Trophoblast cell (in vitro differentiated cells and primary cell): ENCODE measurements at regions not wholly inside any gene's neighbourhood (a gene's known extent, or its start where the extent isn't known, plus 50 kb on each side); places are given as distances from the start of the nearest gene placed in this dataset.

Source experiments
- DNase-seq, 2 donors: peaks; one replicate each; pipeline ENCODE4 v3.0.0-alpha.2; 2016
- H2AFZ ChIP-seq: 2 replicates; pipeline ENCODE4 v1.6.1; 2013; ENCODE audit warnings: low read length, moderate library complexity, mild to moderate bottlenecking; ENCODE audit not compliant: insufficient read depth, poor library complexity
- H2AK5ac ChIP-seq: 2 replicates; pipeline ENCODE4 v1.6.1; 2013; ENCODE audit warnings: mild to moderate bottlenecking, low read length
- H2BK120ac ChIP-seq: 2 replicates; pipeline ENCODE4 v1.6.1; 2013; ENCODE audit warnings: low read length, mild to moderate bottlenecking, moderate library complexity; ENCODE audit not compliant: insufficient read depth, poor library complexity
- H2BK12ac ChIP-seq: 2 replicates; pipeline ENCODE4 v1.6.1; 2013; ENCODE audit warnings: mild to moderate bottlenecking, low read length, moderate library complexity
- H2BK5ac ChIP-seq: 2 replicates; pipeline ENCODE4 v1.6.1; 2013; ENCODE audit warnings: low read length, low read depth, moderate library complexity, mild to moderate bottlenecking; ENCODE audit not compliant: poor library complexity
- H3K14ac ChIP-seq: 2 replicates; pipeline ENCODE4 v1.6.1; 2013; ENCODE audit warnings: mild to moderate bottlenecking, low read length
- H3K18ac ChIP-seq: 2 replicates; pipeline ENCODE4 v1.6.1; 2013; ENCODE audit warnings: mild to moderate bottlenecking, low read length
- H3K23ac ChIP-seq: 2 replicates; pipeline ENCODE4 v1.6.1; 2013; ENCODE audit warnings: low read length
- H3K27ac ChIP-seq: 2 replicates; pipeline ENCODE4 v1.5.1; 2013; ENCODE audit warnings: low read depth, mild to moderate bottlenecking, inconsistent platforms, low read length, moderate library complexity
- H3K27me3 ChIP-seq: 2 replicates; pipeline ENCODE4 v1.6.1; 2013; ENCODE audit warnings: inconsistent platforms, mild to moderate bottlenecking, low read length, moderate library complexity; ENCODE audit not compliant: insufficient read depth
- H3K36me3 ChIP-seq, 2 experiments: 1 replicate in 1 of 2; 2 replicates in 1 of 2; pipeline ENCODE4 v1.6.1; 2013; ENCODE audit warnings: low read length in 2 of 2, mild to moderate bottlenecking in 2 of 2, moderate library complexity in 1 of 2; ENCODE audit not compliant: insufficient read depth in 2 of 2, control insufficient read depth in 1 of 2
- H3K4ac ChIP-seq: 2 replicates; pipeline ENCODE4 v1.6.1; 2013; ENCODE audit warnings: low read depth, mild to moderate bottlenecking, low read length, moderate library complexity
- H3K4me1 ChIP-seq, 2 experiments: 1 replicate in 1 of 2; 2 replicates in 1 of 2; pipeline ENCODE4 v1.6.1; 2013; ENCODE audit warnings: low read length in 2 of 2, mild to moderate bottlenecking in 2 of 2, moderate library complexity in 1 of 2; ENCODE audit not compliant: insufficient read depth in 2 of 2, control insufficient read depth in 1 of 2
- H3K4me2 ChIP-seq: 2 replicates; pipeline ENCODE4 v1.6.1; 2013; ENCODE audit warnings: inconsistent platforms, mild to moderate bottlenecking, low read length, moderate library complexity
- H3K4me3 ChIP-seq: 2 replicates; pipeline ENCODE4 v1.5.1; 2013; ENCODE audit warnings: mild to moderate bottlenecking, low read depth, low read length, inconsistent platforms
- H3K79me1 ChIP-seq: one replicate; pipeline ENCODE4 v1.6.1; 2013; ENCODE audit warnings: low read length
- H3K79me2 ChIP-seq: 2 replicates; pipeline ENCODE4 v1.6.1; 2013; ENCODE audit warnings: low read length, mild to moderate bottlenecking; ENCODE audit not compliant: control insufficient read depth, insufficient read depth, poor library complexity
- H3K9ac ChIP-seq: 2 replicates; pipeline ENCODE4 v1.6.1; 2013; ENCODE audit warnings: mild to moderate bottlenecking, low read length
- H3K9me3 ChIP-seq: 2 replicates; pipeline ENCODE4 v1.6.1; 2013; ENCODE audit warnings: low read depth, mild to moderate bottlenecking, control low read depth, inconsistent platforms, low read length; ENCODE audit not compliant: insufficient read depth
- H4K12ac ChIP-seq: 2 replicates; pipeline ENCODE4 v1.6.1; 2013; ENCODE audit warnings: low read depth, mild to moderate bottlenecking, low read length, moderate library complexity
- H4K8ac ChIP-seq: 2 replicates; pipeline ENCODE4 v1.6.1; 2013; ENCODE audit warnings: low read depth, mild to moderate bottlenecking, low read length, moderate library complexity
- H4K91ac ChIP-seq: one replicate; pipeline ENCODE4 v1.6.1; 2013; ENCODE audit warnings: low read depth, mild to moderate bottlenecking, low read length, moderate library complexity
- WGBS: extraction: QIAGEN DNeasy Blood & Tissue Kit; methylation state at CpG from one replicate; pipeline ENCODE4 v1.1.7; 2013; ENCODE audit warnings: missing lambda C conversion rate; ENCODE audit not compliant: insufficient read length, insufficient coverage; ENCODE audit errors: extremely low coverage; 5-methylcytosine and 5-hydroxymethylcytosine counted together

DNA sequence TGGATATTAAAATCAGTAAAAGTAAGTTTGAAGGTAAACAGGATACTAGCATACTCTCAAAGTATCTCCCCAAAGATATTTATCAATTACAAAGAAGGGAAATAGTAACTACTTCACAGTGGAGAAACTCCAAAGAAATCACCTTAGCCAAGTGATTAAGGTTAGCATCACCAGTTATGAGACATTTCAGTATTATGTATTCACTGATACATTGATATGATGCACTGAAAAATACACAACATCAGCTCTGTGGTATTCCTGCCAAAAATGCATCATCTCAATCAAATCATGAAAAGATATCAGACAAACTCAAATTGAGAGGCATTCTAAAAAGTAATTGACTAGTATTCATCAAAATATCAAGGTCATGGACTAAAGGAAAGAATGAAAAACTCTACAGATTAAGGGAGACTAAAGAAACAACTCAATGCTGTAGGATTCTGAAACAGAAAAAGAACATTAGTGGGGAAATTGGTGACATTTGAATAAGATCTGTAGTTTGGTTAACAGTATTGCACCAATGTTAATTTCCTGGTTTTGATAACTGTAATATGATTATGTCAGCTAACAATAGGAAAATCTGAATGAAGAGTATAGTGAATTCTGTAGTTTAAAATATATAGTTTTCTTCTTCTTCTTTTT is 215.4 kb downstream of the UACA start:
- no peak overlapping the region for H3K4me3 ChIP-seq
- no peak overlapping the region for H2BK120ac ChIP-seq

DNA sequence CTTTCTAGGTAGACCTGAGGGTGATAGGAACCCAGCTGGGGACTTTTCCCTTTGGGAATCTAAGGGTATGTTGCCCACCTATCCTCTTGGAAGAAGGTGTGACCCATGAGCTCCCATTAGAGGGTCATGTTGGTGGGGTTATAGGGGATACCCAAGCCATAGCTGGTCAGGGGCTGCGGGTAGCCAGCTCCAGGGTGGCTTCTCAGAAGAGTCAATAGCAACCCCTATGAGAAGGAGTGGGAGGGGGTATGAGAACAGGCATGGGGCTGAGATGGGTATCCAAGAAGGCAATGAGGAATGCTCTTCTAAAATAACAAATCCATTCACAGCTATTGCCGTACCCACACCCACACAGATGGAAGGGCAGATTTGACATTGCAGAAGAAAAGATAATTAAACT is 217.8 kb downstream of the UACA start:
- H3K27me3 ChIP-seq = no peaks in the 10 kb centered on the region
- no peaks in the 10 kb centered on the region for H3K9me3 ChIP-seq
- H2BK120ac ChIP-seq = no peak overlapping the region
- H4K8ac ChIP-seq = no peak overlapping the region
- H3K23ac ChIP-seq = no peak overlapping the region
- no peak overlapping the region for H2BK5ac ChIP-seq
- no peaks in the 10 kb centered on the region for H3K79me1 ChIP-seq
- H3K79me2 ChIP-seq = no peaks in the 10 kb centered on the region
- no peaks in the 10 kb centered on the region for H3K4me1 ChIP-seq
- H3K36me3 ChIP-seq = no peaks in the 10 kb centered on the region
- no peak overlapping the region for H2AK5ac ChIP-seq
- no peak overlapping the region for H4K12ac ChIP-seq
- no CpG with 5 or more reads among the region's 2 CpGs for WGBS
- DNase-seq = no peak
- no peak overlapping the region for H4K91ac ChIP-seq
- no peak overlapping the region for H3K27ac ChIP-seq
- no peak overlapping the region for H3K4ac ChIP-seq
- no peak overlapping the region for H3K9ac ChIP-seq
- no peak overlapping the region for H3K4me3 ChIP-seq
- H3K14ac ChIP-seq = no peak overlapping the region
- H3K4me2 ChIP-seq = no peak overlapping the region
- H3K18ac ChIP-seq = no peak overlapping the region
- H2AFZ ChIP-seq = no peak overlapping the region
- no peak overlapping the region for H2BK12ac ChIP-seq

More for the DNA sequence above, 215.4 kb downstream of the UACA start:
- Histone ChIP-seq H3K36me3 (no peaks in the 10 kb centered on the region), H3K4me1 (no peaks in the 10 kb centered on the region), H3K79me2 (no peaks in the 10 kb centered on the region), H3K27ac (no peak overlapping the region), H3K18ac (no peak overlapping the region), H2BK12ac (no peak overlapping the region), H3K23ac (no peak overlapping the region), H3K79me1 (no peaks in the 10 kb centered on the region), H2BK5ac (no peak overlapping the region), H3K9me3 (peaks cover 2% of the 10 kb centered on the region), H3K14ac (no peak overlapping the region), H2AK5ac (no peak overlapping the region), H3K4me2 (no peak overlapping the region), H4K91ac (no peak overlapping the region), H3K27me3 (no peaks in the 10 kb centered on the region), H3K9ac (no peak overlapping the region), H4K8ac (no peak overlapping the region), H2AFZ (no peak overlapping the region), H3K4ac (no peak overlapping the region), H4K12ac (no peak overlapping the region)
- no peak for DNase-seq

DNA sequence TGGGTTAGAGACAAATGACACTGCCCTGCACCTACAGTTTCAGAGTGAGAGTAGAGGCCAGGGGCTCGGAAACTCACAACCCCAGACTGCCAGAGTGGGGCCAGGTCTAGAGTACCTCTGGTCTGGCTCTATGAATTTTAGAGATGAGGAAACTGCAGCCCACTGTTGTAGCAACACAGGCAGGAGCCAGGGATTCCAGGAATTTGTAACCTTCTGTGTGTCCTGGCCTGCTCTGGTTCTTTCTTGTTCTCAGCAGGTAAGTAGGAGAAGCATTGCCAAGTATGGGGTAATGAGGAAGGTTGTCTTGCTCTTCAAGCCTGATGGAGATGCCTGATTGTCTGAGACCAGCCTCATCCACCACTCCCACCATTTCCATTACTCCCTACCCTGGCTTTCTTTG is 221.8 kb downstream of the UACA start:
- H3K79me2 ChIP-seq = no peaks in the 10 kb centered on the region
- no peak overlapping the region for H3K4me2 ChIP-seq
- H3K27ac ChIP-seq = no peak overlapping the region
- no peaks in the 10 kb centered on the region for H3K9me3 ChIP-seq
- H3K36me3 ChIP-seq = no peaks in the 10 kb centered on the region
- H3K27me3 ChIP-seq = no peaks in the 10 kb centered on the region
- H2AK5ac ChIP-seq = no peak overlapping the region
- no peak overlapping the region for H4K12ac ChIP-seq
- H3K18ac ChIP-seq = no peak overlapping the region
- no peak overlapping the region for H3K14ac ChIP-seq
- no peak overlapping the region for H2BK120ac ChIP-seq
- WGBS = no CpG with 5 or more reads among the region's 1 CpG
- H2BK12ac ChIP-seq = no peak overlapping the region
- DNase-seq = peak in 1 of 2 donors; percentile 30
- H2AFZ ChIP-seq = no peak overlapping the region
- no peak overlapping the region for H2BK5ac ChIP-seq
- no peak overlapping the region for H4K8ac ChIP-seq
- peaks cover 0 to 4% of the 10 kb centered on the region in 2 experiments for H3K4me1 ChIP-seq
- H4K91ac ChIP-seq = no peak overlapping the region
- no peak overlapping the region for H3K4me3 ChIP-seq
- no peak overlapping the region for H3K9ac ChIP-seq
- H3K23ac ChIP-seq = no peak overlapping the region
- no peak overlapping the region for H3K4ac ChIP-seq
- no peaks in the 10 kb centered on the region for H3K79me1 ChIP-seq

DNA sequence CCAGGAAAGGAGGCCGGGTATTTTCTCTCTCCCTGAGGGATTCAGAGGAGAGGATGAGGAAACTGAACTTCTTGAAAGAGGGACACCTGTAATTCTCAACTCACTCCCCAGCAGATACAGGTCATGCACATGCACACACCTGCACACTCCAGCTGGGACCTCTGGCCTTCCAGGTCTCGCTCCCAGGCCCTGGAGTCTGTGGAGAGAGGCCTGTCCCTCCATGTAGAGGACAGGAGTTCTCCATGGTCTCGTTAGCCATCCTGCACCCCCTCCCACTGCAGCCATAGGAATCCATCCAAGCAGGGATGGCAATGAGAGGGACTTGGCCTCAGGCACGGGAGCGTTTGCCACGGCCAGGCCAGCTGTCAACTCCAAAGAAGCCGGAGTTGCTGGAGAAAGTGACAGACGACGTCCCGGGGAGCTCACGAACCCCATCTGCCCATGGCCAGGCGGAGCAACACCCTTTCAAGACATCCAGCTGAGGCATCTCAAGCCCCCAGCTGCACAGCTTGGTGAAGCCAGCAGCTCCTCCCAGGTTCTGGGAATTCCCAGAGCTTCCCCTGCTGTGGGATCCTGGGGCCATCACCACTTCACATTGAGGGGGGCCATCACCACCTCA is 223.3 kb downstream of the UACA start:
- Histone ChIP-seq H4K91ac (no peak overlapping the region), H4K12ac (no peak overlapping the region), H3K27ac (no peak overlapping the region), H2AFZ (no peak overlapping the region), H2BK5ac (no peak overlapping the region), H2BK120ac (no peak overlapping the region), H3K4ac (no peak overlapping the region), H2BK12ac (no peak overlapping the region), H3K18ac (no peak overlapping the region), H3K4me3 (no peak overlapping the region), H3K36me3 (no peaks in the 10 kb centered on the region), H3K4me1 (peaks cover 0 to 4% of the 10 kb centered on the region in 2 experiments), H4K8ac (no peak overlapping the region), H3K27me3 (no peaks in the 10 kb centered on the region), H3K4me2 (no peak overlapping the region), H2AK5ac (no peak overlapping the region), H3K9me3 (no peaks in the 10 kb centered on the region), H3K23ac (no peak overlapping the region), H3K79me2 (no peaks in the 10 kb centered on the region), H3K9ac (no peak overlapping the region), H3K79me1 (no peaks in the 10 kb centered on the region), H3K14ac (no peak overlapping the region)
- DNase-seq = no peak
- WGBS = no CpG with 5 or more reads among the region's 12 CpGs
